ENCODE measurements at regions not wholly inside any gene's neighbourhood (a gene's known extent, or its start where the extent isn't known, plus 50 kb on each side); places are given as distances from the start of the nearest gene placed in this dataset.

DNA sequence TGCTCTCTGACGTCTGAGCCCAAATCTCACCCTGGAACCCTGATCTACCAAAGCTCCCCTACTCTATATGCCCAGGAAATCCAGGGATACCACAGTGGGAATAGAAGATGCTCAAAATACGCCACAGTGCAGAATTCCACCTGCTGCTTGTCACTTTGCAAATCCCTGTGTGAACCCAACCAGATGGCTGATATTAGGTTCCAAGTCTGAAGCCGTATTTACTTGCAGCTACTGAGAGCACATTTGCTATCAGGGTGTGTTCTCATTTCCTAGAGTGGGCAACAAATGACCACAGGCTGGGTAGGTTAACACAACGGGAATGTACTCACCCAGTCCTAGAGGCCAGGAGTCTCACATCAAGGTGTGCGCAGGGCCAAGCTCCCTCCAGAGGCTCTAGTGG, 126.8 kb downstream of the MXRA5 start:
- no peak for DNase-seq (ENCODE audit: low read depth)
- no peak overlapping the region for H3K4me3 ChIP-seq (ENCODE audit: low read depth, low read length)
- TF ChIP-seq POLR2A (IDR thresholded peaks at IDR 0.05; ENCODE audit: extremely low read depth, insufficient read length): no peak
- no peak for TF ChIP-seq CTCF (IDR thresholded peaks at IDR 0.05; ENCODE audit: low read depth, low read length)
- no peak for TF ChIP-seq MYC (IDR thresholded peaks at IDR 0.05; ENCODE audit: low read depth, low read length)
- TF ChIP-seq, protein P1, sequence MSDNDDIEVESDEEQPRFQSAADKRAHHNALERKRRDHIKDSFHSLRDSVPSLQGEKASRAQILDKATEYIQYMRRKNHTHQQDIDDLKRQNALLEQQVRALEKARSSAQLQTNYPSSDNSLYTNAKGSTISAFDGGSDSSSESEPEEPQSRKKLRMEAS (IDR thresholded peaks at IDR 0.05; ENCODE audit: low read depth, low read length): no peak

GRCh38 chrX:3219231-3219630, 127.2 kb downstream of the MXRA5 start:
- TF ChIP-seq MYC (IDR thresholded peaks at IDR 0.05; ENCODE audit: low read depth, low read length) (no peak), CTCF (IDR thresholded peaks at IDR 0.05; ENCODE audit: low read depth, low read length) (no peak), POLR2A (IDR thresholded peaks at IDR 0.05; ENCODE audit: extremely low read depth, insufficient read length) (no peak)
- TF ChIP-seq, protein P1 (IDR thresholded peaks at IDR 0.05; ENCODE audit: low read depth, low read length): no peak
- no peak overlapping the region for H3K4me3 ChIP-seq (ENCODE audit: low read depth, low read length)
- DNase-seq (ENCODE audit: low read depth): no peak

DNA sequence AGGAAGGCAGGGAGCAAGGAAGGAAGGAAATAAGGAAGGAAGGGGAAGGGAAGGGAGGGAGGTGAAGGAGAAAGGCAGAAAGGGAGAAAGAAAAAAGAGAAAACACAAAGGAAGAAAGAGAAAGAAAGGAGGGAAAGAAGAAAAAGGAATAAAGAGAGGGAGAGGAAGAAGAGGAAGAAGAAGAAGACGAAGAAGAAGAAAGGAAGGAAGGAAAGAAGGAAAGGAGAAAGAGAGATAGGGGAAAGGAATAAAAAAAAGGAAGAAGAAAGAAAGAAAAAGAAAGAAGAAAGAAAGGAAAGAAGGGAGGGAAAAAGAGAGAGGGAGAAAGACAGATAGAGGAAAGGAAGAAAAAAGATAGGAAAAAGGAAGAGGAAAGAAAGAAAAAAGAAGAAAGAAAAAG, 128.0 kb downstream of the MXRA5 start:
- no peak overlapping the region for H3K4me3 ChIP-seq (ENCODE audit: low read depth, low read length)
- no peak for DNase-seq (ENCODE audit: low read depth)
- TF ChIP-seq, protein P1 (IDR thresholded peaks at IDR 0.05; ENCODE audit: low read depth, low read length): no peak
- TF ChIP-seq POLR2A (IDR thresholded peaks at IDR 0.05; ENCODE audit: extremely low read depth, insufficient read length) (no peak), MYC (IDR thresholded peaks at IDR 0.05; ENCODE audit: low read depth, low read length) (no peak), CTCF (IDR thresholded peaks at IDR 0.05; ENCODE audit: low read depth, low read length) (no peak)

- no peak for DNase-seq (ENCODE audit: low read depth)
- TF ChIP-seq CTCF (IDR thresholded peaks at IDR 0.05; ENCODE audit: low read depth, low read length) (no peak), MYC (IDR thresholded peaks at IDR 0.05; ENCODE audit: low read depth, low read length) (no peak)
- TF ChIP-seq, protein P1 (IDR thresholded peaks at IDR 0.05; ENCODE audit: low read depth, low read length): no peak
- no peak overlapping the region for H3K4me3 ChIP-seq (ENCODE audit: low read depth, low read length)
Measured at GRCh38 chrX:3216581-3217180, 129.8 kb downstream of the MXRA5 start.

GRCh38 chrX:3215249-3215648, 131.2 kb downstream of the MXRA5 start:
- no peak overlapping the region for H3K4me3 ChIP-seq (ENCODE audit: low read depth, low read length)

More at GRCh38 chrX:3215249-3215648, 131.2 kb downstream of the MXRA5 start:
- TF ChIP-seq MYC (IDR thresholded peaks at IDR 0.05; ENCODE audit: low read depth, low read length): no peak
- no peak for TF ChIP-seq POLR2A (IDR thresholded peaks at IDR 0.05; ENCODE audit: extremely low read depth, insufficient read length)
- TF ChIP-seq, protein P1 (IDR thresholded peaks at IDR 0.05; ENCODE audit: low read depth, low read length): no peak
- TF ChIP-seq CTCF (IDR thresholded peaks at IDR 0.05; ENCODE audit: low read depth, low read length): no peak
- DNase-seq (ENCODE audit: low read depth): no peak

All from NB4 (cell line).